CD4-positive, alpha-beta T cell treated with Interleukin-4 for 4 hours (primary cell): ENCODE measurements at regions not wholly inside any gene's neighbourhood (a gene's known extent, or its start where the extent isn't known, plus 50 kb on each side); places are given as distances from the start of the nearest gene placed in this dataset.
A peak's percentile ranks its signal among the peaks of the same experiment; 100 is the strongest.

ENCODE experiments used
- DNase-seq: peaks from one replicate; pipeline ENCODE4 v3.0.0-alpha.2; 2020

DNA sequence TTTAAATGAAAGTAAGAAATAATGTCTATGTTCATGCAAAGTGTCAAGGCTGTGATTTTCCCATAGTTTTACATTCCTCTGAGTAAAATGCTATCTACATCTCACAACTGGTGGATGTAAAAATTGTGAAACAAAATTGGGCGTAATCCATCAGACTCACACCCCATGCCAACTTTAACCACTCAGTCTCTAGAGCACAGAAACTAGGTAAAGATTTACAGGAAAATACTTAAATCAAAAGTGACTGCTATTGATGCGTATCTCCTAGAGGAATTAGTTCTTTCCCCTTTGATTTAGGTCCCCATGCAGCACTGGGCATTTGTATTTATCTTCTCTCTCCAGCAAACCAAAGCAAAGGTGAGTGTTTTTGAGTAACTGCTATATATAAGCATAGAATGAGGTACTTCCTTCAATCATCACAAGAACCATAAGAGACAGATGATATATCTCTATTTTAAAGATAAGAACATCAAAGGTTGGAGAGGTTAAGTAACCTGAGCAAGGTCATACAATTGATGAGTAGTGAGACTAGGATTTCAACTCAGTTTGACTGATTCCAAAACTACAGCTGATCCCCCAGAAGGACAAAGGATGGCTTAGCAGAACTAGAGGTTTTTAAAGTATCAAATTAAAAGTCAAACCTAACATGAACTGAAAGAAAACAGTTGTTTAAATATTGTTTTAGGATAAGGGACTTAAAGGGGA lies 594.0 kb upstream of the ACVR2A start:
- no peak for DNase-seq

DNA sequence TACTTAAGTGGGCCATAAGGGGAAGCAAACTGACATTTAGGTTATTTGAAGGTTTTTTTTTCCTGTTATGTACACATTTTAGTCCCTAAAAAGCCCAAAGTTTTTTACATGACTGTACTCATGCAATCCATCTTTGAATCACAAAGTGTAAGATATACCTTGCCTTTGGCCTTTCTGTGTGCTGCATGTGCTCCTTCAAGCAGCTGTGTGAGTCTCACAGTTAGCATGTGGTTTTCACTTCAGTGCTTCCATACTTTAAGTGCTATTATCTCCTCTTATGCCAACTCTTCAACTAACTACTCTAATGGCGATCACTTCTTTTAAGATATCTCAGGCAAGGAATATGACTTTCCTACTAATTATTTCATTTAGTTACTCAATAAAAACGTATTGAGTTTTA lies 597.1 kb upstream of the ACVR2A start:
- DNase-seq = no peak

DNA sequence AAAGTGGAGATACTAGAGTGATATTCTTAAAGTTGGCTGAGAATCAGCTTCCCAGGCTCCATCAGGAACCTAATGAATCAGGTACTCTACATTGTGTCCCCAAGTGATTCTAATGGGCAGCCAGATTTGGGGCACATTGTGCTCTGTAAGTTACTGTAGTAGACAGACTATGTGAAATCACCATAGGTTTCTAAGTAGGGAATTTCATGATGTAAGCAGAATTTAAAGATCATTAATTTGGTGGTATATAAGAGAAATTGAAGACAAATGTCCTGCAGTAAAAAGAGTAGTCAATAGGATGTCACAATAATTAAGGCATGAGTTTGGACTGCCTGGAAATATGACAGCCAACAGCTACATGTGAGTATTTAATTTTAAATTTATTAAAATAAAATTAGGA lies 602.4 kb upstream of the ACVR2A start:
- no peak for DNase-seq

DNA sequence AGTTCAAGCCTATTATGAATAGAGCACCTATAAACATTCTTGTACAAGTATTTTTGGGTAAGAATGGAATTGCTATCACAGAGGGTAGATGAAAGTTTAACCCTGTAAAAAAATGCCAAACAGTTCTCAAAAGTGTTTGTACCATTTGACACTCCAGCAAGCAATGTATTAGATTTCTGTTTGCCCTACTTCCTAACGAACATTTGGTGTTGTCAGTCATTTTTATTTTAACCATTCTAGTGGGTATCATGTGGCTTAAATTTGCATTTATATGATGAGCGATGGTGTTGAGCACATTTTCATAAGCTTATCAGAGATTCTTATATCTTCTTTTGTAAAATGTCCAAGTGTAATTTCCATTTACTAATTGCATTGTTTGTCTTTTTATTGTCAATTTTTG lies 608.2 kb upstream of the ACVR2A start:
- no peak for DNase-seq

DNA sequence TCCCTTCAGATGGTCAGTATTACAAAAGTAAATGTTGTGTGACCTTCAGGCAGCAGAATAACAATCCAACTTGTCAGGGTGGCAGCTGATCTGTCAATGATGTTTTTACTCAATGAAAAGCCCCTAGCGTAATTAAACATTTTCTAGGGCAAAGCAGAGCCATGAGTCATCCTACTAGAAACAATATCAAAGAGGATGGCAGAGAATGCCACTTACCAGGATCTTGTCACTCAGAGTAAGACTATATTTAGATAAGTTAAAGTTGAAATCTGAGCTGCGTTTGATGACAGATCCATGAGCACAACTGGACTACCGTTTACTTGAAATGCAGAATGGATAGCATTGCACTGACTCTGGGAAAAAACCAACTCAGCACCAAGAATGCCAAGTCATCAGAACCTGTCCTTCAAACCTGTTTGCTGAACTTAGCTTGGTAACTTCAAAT lies 612.6 kb upstream of the ACVR2A start:
- peak; percentile 1 for DNase-seq

DNA sequence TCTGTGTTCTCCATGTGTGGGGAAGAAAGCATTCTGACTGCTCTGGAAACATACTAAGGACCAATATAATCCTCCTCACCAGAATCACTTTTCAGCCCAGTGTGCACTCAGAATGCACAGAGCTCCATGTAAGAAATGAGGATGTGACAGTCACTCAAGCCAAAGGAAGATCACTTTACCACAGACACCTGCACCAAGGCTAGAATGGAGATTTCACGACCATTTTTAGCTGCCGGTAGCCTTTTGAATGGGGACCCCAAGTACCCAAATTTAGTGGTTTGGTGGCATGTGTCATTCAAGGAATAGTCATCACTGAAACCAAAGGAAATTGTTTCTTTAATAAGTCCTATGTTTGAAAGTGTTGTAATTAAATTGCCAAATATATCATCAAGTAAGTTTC lies 613.2 kb upstream of the ACVR2A start:
- no peak for DNase-seq

DNA sequence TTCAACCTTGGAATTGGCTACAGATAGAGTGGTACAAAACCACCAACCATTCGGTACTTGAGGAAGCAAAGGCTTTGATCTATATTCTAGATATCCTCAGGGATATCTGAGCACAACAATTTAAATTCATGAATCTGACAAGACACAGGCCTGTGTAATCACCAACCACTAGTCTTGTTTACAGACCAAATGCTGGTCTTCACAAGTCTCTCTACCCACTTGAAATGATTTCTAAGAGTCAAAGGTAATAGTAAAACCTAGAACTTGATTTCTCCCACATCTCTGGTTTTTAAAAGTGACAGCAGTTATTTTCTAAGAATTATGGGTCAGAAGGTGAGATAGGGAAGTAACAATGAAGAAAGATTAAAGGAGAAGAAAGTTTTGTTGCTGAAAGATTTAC lies 613.7 kb upstream of the ACVR2A start:
- DNase-seq = no peak

DNA sequence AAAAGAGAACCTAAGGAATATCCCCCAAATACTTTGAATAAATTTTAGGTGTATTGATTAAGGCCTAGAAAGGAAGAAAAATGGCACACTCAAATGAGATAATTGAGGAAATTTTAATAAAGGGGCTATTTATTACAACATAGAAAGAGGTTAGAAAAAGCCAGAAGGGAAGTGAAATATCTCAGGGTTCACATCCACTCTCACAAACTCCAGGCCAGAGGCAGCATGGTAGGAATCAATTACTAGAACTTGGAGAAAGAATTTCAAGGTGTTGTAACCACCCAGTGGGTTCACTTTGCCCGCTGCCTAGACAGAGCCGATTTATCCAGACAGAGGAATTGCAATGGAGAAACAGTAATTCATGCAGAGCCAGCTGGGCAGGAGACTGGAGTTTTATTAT lies 617.5 kb upstream of the ACVR2A start:
- DNase-seq = no peak

DNA sequence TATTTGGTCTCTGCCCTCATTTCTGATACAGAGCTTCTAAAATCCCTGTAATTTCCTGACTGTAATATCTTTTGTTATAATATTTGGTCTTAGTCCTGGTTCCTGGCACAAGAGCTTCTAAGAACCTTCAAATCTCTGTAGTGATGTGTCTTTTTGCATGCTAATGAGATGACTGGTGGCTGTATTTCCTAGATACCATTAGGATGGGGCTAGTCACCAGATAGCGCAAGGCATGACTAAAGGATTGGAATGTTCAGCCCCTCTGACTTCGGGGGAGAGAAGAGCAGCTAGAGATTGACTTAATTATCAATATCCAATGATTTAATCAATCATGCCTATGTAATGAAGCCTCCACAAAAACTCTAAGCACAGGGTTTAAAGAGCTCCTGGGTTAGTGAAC lies 620.8 kb upstream of the ACVR2A start:
- no peak for DNase-seq

DNA sequence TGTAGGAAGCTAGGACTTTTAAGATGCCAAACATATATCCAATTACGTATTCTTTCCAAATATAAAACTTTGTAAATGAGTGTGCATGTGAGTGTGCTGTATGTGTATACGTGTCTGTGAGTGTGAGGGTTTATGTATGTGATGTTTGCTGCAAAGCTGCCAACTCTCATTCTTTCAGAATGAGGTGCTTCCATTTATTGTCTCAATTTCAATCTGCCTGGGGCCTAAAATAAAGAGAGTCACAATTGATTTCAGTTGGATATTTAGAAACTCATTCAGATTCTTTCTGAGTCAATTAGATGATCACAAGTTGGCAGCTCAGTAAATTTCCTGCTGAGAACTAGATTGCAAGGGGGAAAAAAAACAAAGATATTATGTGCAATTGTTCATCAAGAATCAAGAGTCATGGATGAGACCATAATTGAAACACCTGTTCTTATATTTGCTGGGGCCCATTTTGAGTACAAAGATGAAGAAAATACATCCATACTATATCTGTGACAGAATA lies 621.2 kb upstream of the ACVR2A start:
- DNase-seq = no peak

DNA sequence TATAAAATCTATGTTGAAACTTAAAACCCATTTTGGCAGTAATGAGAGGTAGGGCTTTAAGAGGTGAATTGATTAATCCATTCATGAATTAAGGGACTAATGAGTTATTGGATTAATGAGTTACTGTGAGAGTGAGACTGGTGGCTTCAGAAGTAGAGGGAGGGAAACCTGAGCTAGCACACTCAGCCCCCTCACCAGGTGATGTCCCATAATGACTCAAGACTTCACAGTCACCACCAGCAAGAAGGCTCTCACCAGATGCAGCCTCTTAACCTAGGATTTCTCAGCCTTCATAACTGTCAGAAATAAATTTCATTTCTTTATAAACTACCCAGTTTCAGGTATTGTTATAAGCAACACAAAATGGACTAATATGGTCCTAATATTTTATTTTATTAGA lies 621.7 kb upstream of the ACVR2A start:
- DNase-seq = no peak

DNA sequence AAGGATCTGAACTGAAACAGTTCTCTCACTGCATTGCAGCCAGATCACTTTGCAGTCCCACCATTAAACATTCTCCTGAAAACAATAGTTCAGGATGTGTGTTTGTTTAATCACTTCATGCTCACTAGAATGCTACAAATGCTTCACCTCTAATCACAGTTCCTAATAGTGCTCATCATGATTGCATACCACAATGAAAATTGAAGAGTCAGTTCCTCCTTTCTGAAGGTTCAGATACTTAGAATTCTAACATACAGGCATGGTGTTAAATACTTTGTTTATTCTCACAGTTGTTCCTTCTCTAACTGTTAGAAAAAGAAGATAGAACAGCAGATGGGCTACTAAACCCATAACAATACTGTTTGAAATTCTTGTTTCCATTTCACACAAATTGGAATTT lies 622.3 kb upstream of the ACVR2A start:
- DNase-seq = no peak

DNA sequence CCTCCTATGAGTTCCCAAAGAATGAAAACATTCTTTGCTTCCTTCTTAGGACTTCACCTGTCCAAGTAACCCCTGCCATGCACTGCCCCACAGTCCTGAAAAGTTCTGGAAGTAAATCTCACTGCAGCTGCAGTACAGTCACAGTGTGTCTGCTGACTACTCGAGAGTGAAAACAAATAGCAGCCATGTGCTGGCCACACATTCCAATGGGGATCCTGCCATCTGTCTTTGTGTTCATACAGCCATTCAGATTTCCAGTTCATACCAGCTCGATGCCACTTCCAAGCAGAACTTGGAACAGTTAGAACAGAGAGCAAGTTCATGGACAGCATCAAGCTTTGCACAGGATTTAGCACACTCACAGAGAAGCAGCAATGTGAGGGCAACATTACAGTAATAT lies 629.9 kb upstream of the ACVR2A start:
- DNase-seq = no peak

DNA sequence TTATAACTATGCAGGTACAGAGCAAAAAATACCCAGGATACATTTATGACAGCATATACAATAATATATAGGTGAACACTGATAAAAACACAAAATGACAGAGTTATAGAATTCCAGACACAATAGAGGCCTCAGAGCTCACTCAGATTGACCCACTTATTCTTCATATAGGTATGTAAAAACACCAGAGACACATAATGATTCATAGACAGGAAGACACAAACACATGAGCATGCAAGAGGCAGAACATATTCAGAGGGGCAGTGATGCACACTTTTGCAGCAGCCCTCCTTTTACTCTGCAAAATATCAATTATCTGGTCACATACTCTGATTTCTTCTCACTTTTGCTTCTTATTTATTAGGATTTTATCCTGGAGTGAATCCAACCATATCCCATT lies 633.3 kb upstream of the ACVR2A start:
- no peak for DNase-seq

DNA sequence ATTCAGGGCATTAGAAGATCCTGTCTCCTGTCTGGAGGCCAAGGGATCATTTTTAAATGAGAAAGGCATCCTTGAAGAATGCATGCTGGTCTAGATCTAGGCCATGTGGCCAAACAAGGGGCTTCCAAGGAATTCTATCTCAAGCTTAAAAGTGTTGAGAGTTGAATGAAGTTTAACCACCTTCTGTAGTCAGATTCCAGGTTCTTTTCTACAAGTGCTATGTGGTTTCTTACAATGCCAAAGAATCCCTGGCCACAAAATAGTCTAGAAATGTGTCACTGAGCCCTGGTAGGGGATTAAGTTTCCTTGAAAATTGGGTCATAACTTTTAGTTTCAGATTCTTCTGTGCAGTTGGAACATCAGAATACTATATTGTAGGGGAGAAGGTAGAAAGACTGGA lies 640.7 kb upstream of the ACVR2A start:
- no peak for DNase-seq

DNA sequence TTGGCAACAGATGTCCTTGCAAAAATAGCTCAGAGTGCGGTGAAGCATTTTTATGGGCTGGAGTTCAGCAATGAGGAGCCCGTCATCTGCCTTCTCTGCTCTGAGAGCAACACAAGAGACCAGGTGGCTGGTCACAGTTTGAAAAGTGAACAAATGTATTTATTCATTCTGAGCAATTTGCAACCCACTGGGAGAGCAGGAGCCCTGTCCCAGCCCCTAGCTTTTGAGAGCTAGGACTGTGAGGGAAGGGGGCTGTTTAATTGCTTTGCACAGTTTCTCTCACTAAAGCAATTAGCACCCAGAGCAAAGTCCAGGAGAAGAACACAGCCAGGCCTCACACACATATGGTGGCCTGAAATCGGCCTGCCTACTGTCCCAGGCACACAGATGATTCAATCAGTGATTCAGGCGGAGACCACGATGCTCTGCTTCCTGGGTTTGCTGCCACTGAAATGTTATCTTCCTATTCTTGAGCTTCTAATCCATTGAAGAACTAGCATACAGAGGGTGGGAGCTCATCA lies 646.1 kb upstream of the ACVR2A start:
- no peak for DNase-seq

DNA sequence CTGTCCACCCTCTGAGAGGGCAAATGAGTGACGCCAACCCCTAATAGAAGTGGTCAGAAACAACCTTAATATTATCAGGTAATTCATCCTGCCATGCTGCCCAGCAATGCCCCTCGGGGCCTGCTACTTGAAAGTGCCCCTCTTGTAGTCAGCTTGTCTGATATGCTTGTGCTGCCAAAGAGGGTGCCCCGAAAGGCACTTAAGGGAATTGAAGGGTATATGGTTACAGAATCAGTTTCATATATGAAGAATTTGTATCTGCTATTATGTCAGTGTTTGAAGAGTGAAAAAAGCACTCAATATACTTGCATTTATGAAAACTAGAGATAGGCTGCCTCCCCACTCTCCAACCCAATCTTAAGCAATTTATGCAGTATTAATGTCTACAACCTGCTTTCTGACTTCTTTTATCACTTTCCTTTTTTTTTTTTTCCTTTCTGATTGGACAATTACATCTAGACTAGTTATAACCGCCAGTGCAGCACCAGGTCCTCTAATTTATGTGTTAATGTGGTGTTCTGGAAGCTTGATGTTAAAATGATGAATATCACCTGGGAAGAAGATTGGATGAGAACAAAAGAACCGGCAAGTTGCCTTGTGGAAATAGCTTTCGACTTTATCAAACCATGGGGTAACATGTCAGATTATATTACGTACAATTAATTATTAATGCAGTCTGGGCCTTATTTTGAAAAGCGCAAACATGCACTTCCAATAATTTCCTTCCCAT lies 646.9 kb upstream of the ACVR2A start:
- DNase-seq = no peak

DNA sequence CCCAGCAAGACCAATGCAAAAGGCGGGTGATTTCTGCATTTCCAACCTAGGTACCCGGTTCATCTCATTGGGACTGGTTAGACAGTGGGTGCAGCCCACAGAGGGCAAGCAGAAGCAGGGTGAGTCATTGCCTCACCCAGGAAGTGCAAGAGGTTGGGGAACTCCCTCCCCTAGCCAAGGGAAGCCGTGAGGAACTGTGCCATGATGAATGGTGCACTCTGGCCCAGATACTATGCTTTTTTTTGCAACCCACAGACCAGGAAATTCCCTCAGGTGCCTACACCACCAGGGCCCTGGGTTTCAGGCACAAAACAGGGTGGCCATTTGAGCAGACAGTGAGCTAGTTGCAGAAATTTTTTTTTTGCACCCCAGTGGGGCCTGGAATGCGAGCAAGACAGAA lies 662.6 kb upstream of the ACVR2A start:
- DNase-seq = peak; percentile 70

DNA sequence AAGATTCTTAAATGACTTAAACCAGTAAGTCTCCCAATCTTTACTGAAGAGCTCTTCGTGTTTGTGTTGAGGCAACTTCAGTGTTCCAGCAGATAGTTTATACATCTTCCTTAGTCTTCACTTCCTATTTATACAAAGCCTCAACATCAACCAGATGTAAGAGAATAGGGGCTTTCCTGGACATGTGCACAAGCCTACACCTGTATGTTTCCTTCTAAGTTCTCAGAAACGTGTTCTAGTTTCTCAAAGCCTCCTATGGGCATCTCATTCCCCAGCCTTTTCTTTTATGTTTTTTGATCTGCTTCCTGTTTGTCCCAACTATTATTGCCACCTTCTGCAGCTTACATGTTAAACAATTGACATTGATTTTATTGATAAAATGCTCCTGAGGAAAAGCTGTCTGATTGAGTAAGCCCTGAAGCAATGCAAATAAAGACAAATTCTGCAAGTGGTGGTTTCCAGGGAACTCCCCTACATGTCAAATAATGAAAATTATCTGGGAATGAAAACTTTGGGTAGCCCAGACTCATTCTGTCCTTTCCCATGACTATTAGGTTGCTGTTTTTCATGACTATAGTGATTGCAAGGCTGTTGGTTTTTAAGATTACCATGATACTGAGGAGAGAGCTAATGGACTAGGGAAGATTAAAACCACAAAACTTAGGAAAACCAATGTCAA lies 663.3 kb upstream of the ACVR2A start:
- peak; percentile 2 for DNase-seq

DNA sequence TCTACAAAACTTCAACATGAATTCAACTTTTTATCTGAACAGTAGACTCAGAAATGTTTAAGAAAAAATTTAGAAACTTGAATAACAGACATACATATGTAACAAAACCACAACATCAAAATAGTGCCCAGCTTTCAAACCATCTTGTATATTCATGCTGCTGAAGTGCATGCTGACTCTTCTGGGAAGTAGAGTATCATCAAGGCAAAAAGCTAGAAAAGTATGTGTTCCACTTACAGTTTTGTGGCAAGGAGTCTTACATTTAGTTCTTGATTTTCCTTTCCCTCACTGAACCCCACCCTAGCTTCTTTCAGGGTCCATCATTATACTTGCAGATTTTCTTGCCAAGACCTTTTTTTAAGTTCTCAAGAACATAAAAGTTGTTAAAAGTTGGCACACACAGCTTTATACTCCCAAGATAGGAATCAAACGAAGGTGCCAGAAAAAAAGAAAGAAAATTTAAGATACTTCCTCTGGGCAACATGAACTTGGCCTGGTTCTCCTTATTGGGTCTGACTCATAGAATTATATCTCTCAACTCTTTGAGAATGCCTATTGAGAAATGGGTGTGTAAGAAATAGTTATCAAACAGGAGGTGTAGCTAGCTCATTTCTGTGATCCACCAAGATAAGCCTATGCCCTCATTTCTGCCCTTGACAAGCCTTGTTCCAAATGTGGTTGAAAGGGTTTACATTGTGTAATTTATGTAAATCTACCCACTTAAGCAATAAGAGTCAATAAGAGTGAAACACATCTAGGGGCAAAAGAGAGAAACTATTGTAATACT lies 667.6 kb upstream of the ACVR2A start:
- no peak for DNase-seq

DNA sequence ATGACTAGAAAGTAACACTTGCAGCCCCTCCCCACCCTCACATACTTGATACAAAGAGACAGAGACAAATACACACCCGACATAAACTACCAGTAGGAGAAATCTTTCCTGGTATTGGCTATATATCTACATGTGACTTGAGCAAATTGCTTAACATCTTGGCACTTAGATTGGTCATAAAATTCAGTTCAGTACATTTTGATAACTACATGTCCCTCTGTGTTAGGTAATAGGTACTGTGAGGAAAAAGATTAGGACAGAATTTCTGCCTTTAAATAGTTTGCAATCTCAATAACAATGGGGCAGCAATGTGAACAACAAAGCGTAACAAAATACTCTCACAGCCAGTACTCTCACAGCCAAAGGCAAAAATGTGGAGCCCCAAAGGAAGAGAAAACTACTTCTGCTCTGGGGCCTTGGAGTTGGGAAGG lies 670.0 kb upstream of the ACVR2A start:
- no peak for DNase-seq

DNA sequence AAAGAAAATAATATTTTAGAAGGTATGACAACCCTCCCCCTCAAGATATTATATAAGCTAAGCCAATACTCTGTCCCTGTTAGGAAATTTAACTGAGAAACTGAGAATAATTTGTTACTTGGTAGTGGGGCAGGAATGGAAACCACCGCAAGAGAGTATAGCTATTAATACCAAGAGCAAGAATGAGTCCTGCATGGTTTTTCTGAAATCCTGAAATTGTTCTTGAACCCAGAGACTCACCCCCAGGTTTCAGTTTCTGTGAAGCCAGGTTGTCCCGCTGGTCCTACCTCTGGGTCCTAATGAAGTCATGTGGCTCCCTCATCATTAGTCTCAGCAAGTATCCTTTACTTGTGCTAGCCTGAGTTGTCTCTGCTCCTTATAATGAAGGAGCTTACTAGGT lies 671.0 kb upstream of the ACVR2A start:
- DNase-seq = no peak

DNA sequence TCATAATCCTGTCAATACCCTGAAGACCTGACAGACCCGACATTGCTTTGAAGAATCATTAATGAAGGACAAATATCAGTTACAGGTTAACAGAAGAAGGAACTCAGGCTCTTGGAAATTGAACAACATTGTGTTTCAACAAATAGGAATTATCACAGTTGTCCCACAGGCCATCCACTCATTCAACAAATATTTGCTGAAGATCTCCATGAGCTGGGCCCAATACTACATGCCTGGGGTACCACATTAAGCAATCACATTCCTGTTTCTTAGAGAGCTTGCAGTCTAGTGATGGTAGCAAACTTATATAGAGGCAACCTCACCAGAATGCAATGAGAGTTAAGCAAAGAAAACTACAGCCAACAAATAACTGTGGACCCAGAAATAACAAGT lies 671.6 kb upstream of the ACVR2A start:
- no peak for DNase-seq
